HG03469 (cell line): ENCODE measurements at regions not wholly inside any gene's neighbourhood (a gene's known extent, or its start where the extent isn't known, plus 50 kb on each side); places are given as distances from the start of the nearest gene placed in this dataset.

Experiments
- ATAC-seq: cut with Tn5 transposase; IDR thresholded peaks from one replicate; pipeline ENCODE4 v1.9.1; 2021; ENCODE audit warnings: mild to moderate bottlenecking, moderate library complexity, moderate number of reproducible peaks; ENCODE audit not compliant: unreplicated experiment

- no peak for ATAC-seq
These were observed 208.7 kb downstream of the LIG4 start for GRCh38 chr13:108006619-108007018.

- ATAC-seq: no peak
These were observed 210.1 kb downstream of the LIG4 start for GRCh38 chr13:108005231-108005630.

- ATAC-seq: no peak
These were observed 211.7 kb downstream of the LIG4 start for GRCh38 chr13:108003626-108004025.

GRCh38 chr13:108000998-108001397 is 214.3 kb downstream of the LIG4 start:
- ATAC-seq: no peak

- ATAC-seq: no peak
These were observed 215.6 kb downstream of the LIG4 start for GRCh38 chr13:107999751-108000150.

GRCh38 chr13:107994137-107994536 is 221.2 kb downstream of the LIG4 start:
- no peak for ATAC-seq

GRCh38 chr13:107993239-107993949 is 221.9 kb downstream of the LIG4 start:
- ATAC-seq: no peak

GRCh38 chr13:107992542-107992941 is 222.8 kb downstream of the LIG4 start:
- ATAC-seq: no peak

- no peak for ATAC-seq
These were observed 238.2 kb downstream of the LIG4 start for GRCh38 chr13:107977071-107977574.

GRCh38 chr13:107976628-107977027 is 238.7 kb downstream of the LIG4 start:
- no peak for ATAC-seq

GRCh38 chr13:107974409-107974808 is 240.9 kb downstream of the LIG4 start:
- no peak for ATAC-seq

GRCh38 chr13:107969546-107969945 is 245.8 kb downstream of the LIG4 start:
- ATAC-seq: no peak

- ATAC-seq: no peak
These were observed 246.9 kb downstream of the LIG4 start for GRCh38 chr13:107968470-107968869.

GRCh38 chr13:107964395-107964794 is 250.9 kb downstream of the LIG4 start:
- no peak for ATAC-seq

- no peak for ATAC-seq
These were observed 253.3 kb downstream of the LIG4 start for GRCh38 chr13:107961849-107962608.

GRCh38 chr13:107960301-107960700 is 255.0 kb downstream of the LIG4 start:
- no peak for ATAC-seq

GRCh38 chr13:107956889-107957288 is 258.4 kb downstream of the LIG4 start:
- ATAC-seq: no peak

- no peak for ATAC-seq
These were observed 273.2 kb downstream of the LIG4 start for GRCh38 chr13:107942030-107942617.

GRCh38 chr13:107941345-107942029 is 273.8 kb downstream of the LIG4 start:
- ATAC-seq: no peak

GRCh38 chr13:107937848-107938247 is 277.5 kb downstream of the LIG4 start:
- no peak for ATAC-seq

- ATAC-seq: no peak
These were observed 284.3 kb downstream of the LIG4 start for GRCh38 chr13:107931056-107931455.
